ENCODE measurements at regions not wholly inside any gene's neighbourhood (a gene's known extent, or its start where the extent isn't known, plus 50 kb on each side); places are given as distances from the start of the nearest gene placed in this dataset.

DNA sequence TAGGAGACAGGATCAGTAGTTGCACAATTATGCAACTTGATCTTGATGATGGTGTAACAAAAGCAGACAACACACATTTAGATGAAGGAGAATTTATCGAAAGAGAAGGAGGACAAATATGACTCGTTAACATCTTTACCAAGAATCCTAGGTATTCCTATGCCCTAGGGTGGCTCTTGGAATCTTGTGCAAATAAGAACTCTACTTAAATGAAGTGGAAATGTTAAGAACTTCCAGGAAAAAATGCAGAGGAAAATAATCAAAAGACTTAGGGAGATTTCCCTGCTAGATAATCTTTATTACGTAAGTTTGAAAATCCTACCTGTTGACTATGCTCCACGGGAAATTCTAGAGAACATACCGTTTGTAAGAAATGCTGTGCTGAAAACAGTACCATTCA, 485.4 kb downstream of the POM121L12 start:
- CTCF ChIA-PET = no interaction called here
- TF ChIP-seq OSR2 (tag by site-specific recombination; IDR thresholded peaks at IDR 0.05) (no peak), ZNF394 (tag by site-specific recombination; IDR thresholded peaks at IDR 0.05; ENCODE audit: borderline replicate concordance) (no peak), ZNF707 (tag by site-specific recombination; IDR thresholded peaks at IDR 0.05) (no peak), ZNF140 (tag by site-specific recombination; IDR thresholded peaks at IDR 0.05) (no peak), ZBTB21 (tag by site-specific recombination; IDR thresholded peaks at IDR 0.05) (no peak), ZNF175 (tag by site-specific recombination; IDR thresholded peaks at IDR 0.05) (no peak), ZNF792 (tag by site-specific recombination; IDR thresholded peaks at IDR 0.05) (no peak), REPIN1 (tag by site-specific recombination; IDR thresholded peaks at IDR 0.05; ENCODE audit: low read depth) (no peak), ZNF324 (tag by site-specific recombination; IDR thresholded peaks at IDR 0.05) (no peak), MYNN (tag by site-specific recombination; IDR thresholded peaks at IDR 0.05; ENCODE audit: borderline replicate concordance) (no peak), TRIM28 (IDR thresholded peaks at IDR 0.05; ENCODE audit: borderline replicate concordance, low read length) (no peak), OVOL3 (tag by site-specific recombination; IDR thresholded peaks at IDR 0.05) (no peak), ZEB2 (tag by site-specific recombination; IDR thresholded peaks at IDR 0.05) (no peak), ZNF404 (tag by site-specific recombination; IDR thresholded peaks at IDR 0.05) (no peak), ZNF292 (tag by site-specific recombination; IDR thresholded peaks at IDR 0.05; ENCODE audit: borderline replicate concordance, low read depth) (no peak), ZFP3 (tag by site-specific recombination; IDR thresholded peaks at IDR 0.05; ENCODE audit: low read depth) (no peak), ZNF529 (tag by site-specific recombination; IDR thresholded peaks at IDR 0.05; ENCODE audit: insufficient replicate concordance) (no peak)
- TF ChIP-seq, protein P1, sequence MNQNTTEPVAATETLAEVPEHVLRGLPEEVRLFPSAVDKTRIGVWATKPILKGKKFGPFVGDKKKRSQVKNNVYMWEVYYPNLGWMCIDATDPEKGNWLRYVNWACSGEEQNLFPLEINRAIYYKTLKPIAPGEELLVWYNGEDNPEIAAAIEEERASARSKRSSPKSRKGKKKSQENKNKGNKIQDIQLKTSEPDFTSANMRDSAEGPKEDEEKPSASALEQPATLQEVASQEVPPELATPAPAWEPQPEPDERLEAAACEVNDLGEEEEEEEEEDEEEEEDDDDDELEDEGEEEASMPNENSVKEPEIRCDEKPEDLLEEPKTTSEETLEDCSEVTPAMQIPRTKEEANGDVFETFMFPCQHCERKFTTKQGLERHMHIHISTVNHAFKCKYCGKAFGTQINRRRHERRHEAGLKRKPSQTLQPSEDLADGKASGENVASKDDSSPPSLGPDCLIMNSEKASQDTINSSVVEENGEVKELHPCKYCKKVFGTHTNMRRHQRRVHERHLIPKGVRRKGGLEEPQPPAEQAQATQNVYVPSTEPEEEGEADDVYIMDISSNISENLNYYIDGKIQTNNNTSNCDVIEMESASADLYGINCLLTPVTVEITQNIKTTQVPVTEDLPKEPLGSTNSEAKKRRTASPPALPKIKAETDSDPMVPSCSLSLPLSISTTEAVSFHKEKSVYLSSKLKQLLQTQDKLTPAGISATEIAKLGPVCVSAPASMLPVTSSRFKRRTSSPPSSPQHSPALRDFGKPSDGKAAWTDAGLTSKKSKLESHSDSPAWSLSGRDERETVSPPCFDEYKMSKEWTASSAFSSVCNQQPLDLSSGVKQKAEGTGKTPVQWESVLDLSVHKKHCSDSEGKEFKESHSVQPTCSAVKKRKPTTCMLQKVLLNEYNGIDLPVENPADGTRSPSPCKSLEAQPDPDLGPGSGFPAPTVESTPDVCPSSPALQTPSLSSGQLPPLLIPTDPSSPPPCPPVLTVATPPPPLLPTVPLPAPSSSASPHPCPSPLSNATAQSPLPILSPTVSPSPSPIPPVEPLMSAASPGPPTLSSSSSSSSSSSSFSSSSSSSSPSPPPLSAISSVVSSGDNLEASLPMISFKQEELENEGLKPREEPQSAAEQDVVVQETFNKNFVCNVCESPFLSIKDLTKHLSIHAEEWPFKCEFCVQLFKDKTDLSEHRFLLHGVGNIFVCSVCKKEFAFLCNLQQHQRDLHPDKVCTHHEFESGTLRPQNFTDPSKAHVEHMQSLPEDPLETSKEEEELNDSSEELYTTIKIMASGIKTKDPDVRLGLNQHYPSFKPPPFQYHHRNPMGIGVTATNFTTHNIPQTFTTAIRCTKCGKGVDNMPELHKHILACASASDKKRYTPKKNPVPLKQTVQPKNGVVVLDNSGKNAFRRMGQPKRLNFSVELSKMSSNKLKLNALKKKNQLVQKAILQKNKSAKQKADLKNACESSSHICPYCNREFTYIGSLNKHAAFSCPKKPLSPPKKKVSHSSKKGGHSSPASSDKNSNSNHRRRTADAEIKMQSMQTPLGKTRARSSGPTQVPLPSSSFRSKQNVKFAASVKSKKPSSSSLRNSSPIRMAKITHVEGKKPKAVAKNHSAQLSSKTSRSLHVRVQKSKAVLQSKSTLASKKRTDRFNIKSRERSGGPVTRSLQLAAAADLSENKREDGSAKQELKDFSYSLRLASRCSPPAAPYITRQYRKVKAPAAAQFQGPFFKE (tag by site-specific recombination; IDR thresholded peaks at IDR 0.05; ENCODE audit: borderline replicate concordance) = no peak
- TF ChIP-seq, protein P2, sequence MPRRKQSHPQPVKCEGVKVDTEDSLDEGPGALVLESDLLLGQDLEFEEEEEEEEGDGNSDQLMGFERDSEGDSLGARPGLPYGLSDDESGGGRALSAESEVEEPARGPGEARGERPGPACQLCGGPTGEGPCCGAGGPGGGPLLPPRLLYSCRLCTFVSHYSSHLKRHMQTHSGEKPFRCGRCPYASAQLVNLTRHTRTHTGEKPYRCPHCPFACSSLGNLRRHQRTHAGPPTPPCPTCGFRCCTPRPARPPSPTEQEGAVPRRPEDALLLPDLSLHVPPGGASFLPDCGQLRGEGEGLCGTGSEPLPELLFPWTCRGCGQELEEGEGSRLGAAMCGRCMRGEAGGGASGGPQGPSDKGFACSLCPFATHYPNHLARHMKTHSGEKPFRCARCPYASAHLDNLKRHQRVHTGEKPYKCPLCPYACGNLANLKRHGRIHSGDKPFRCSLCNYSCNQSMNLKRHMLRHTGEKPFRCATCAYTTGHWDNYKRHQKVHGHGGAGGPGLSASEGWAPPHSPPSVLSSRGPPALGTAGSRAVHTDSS (tag by site-specific recombination; IDR thresholded peaks at IDR 0.05) = no peak
- TF ChIP-seq, protein P3, sequence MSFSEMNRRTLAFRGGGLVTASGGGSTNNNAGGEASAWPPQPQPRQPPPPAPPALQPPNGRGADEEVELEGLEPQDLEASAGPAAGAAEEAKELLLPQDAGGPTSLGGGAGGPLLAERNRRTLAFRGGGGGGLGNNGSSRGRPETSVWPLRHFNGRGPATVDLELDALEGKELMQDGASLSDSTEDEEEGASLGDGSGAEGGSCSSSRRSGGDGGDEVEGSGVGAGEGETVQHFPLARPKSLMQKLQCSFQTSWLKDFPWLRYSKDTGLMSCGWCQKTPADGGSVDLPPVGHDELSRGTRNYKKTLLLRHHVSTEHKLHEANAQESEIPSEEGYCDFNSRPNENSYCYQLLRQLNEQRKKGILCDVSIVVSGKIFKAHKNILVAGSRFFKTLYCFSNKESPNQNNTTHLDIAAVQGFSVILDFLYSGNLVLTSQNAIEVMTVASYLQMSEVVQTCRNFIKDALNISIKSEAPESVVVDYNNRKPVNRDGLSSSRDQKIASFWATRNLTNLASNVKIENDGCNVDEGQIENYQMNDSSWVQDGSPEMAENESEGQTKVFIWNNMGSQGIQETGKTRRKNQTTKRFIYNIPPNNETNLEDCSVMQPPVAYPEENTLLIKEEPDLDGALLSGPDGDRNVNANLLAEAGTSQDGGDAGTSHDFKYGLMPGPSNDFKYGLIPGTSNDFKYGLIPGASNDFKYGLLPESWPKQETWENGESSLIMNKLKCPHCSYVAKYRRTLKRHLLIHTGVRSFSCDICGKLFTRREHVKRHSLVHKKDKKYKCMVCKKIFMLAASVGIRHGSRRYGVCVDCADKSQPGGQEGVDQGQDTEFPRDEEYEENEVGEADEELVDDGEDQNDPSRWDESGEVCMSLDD (tag by site-specific recombination; IDR thresholded peaks at IDR 0.05) = no peak
- H3K27ac ChIP-seq (ENCODE audit: extremely low read depth, low read depth, low read length) = no peak overlapping the region
- no peaks in the 10 kb centered on the region for H3K9me3 ChIP-seq (ENCODE audit: control insufficient read depth, insufficient read depth, low read depth, low read length)
- no peak overlapping the region for H3K4me3 ChIP-seq (ENCODE audit: low read depth, low read length)
- no peaks in the 10 kb centered on the region for H3K4me1 ChIP-seq (ENCODE audit: control insufficient read depth, insufficient read depth, low read length)
- POLR2A ChIA-PET = no interaction called here
- no peaks in the 10 kb centered on the region for H3K36me3 ChIP-seq (ENCODE audit: control insufficient read depth in 2 of 2, insufficient read depth in 1 of 2, low read length in 2 of 2)
